ENCODE measurements at regions not wholly inside any gene's neighbourhood (a gene's known extent, or its start where the extent isn't known, plus 50 kb on each side); places are given as distances from the start of the nearest gene placed in this dataset.

DNA sequence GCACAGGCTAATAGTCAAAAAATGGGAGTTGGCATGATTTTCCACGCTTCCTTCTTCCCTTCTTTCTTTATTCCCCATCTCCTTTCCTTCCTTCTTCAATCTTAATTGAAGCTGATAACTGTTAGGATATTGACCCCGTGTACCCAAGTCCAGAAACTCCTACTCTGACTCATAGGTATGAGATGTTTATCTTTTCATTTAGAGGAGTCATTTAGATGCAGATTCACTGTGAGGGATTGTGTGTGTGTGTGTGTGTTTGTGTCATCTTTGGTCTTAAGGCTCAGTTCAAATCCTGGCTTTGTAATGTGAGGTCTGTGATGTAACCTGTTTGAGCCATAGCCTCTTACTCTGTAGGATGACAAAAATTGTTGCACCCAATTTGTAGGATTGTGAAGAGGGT is 332.0 kb upstream of the MAF start:
- TF ChIP-seq, protein P1, sequence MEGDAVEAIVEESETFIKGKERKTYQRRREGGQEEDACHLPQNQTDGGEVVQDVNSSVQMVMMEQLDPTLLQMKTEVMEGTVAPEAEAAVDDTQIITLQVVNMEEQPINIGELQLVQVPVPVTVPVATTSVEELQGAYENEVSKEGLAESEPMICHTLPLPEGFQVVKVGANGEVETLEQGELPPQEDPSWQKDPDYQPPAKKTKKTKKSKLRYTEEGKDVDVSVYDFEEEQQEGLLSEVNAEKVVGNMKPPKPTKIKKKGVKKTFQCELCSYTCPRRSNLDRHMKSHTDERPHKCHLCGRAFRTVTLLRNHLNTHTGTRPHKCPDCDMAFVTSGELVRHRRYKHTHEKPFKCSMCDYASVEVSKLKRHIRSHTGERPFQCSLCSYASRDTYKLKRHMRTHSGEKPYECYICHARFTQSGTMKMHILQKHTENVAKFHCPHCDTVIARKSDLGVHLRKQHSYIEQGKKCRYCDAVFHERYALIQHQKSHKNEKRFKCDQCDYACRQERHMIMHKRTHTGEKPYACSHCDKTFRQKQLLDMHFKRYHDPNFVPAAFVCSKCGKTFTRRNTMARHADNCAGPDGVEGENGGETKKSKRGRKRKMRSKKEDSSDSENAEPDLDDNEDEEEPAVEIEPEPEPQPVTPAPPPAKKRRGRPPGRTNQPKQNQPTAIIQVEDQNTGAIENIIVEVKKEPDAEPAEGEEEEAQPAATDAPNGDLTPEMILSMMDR (IDR thresholded peaks at IDR 0.05) = no peak
- no peak for TF ChIP-seq EP300 (IDR thresholded peaks at IDR 0.05)
